H1 (cell line): ENCODE measurements at regions not wholly inside any gene's neighbourhood (a gene's known extent, or its start where the extent isn't known, plus 50 kb on each side); places are given as distances from the start of the nearest gene placed in this dataset.

Experiments
- CTCF ChIA-PET: fragments of 300-600 bp; sonication (Branson Sonifier 250); formaldehyde crosslinking; loops from one replicate; lab custom pipeline; 2021; ENCODE audit not compliant: partially characterized antibody; lab: Charles Lee
- POLR2A ChIA-PET: fragments of 300-600 bp; sonication (Branson Sonifier 250); formaldehyde crosslinking; loops from one replicate; lab custom pipeline; 2021; ENCODE audit warnings: inconsistent platforms; ENCODE audit not compliant: partially characterized antibody; lab: Charles Lee
- DNase-seq, 2 experiments: peaks; one replicate each; pipeline versions ENCODE4 v3.0.0 to v3.0.0-alpha.2; 2010 to 2022; ENCODE audit warnings: low spot score in 2 of 2, low read depth in 1 of 2, mixed read lengths in 1 of 2
- FAIRE-seq: peaks from 2 replicates; lab custom pipeline; 2011; peaks lifted over from hg19 to GRCh38; lab: Jason Lieb, UNC
- H2AFZ ChIP-seq: 2 replicates; pipeline ENCODE4 v1.8.1; 2012; ENCODE audit warnings: low read length, inconsistent platforms
- H2AK5ac ChIP-seq: 2 replicates; pipeline ENCODE4 v1.6.1; 2013; ENCODE audit warnings: low read depth, low read length
- H2BK120ac ChIP-seq: replicated peaks from 2 replicates; pipeline ENCODE3; 2013; ENCODE audit warnings: low read depth, low read length, inconsistent platforms
- H2BK12ac ChIP-seq: 2 replicates; pipeline ENCODE4 v1.6.1; 2013; ENCODE audit warnings: low read depth, low read length
- H2BK15ac ChIP-seq: 2 replicates; pipeline ENCODE4 v1.6.1; 2013; ENCODE audit warnings: low read length
- H2BK20ac ChIP-seq: 2 replicates; pipeline ENCODE4 v1.6.1; 2013; ENCODE audit warnings: low read length
- H2BK5ac ChIP-seq: 2 replicates; pipeline ENCODE4 v1.6.1; 2013; ENCODE audit warnings: low read depth, low read length
- H3K14ac ChIP-seq: 2 replicates; pipeline ENCODE4 v1.6.1; 2013; ENCODE audit warnings: inconsistent platforms; ENCODE audit not compliant: insufficient read length
- H3K18ac ChIP-seq: 2 replicates; pipeline ENCODE4 v1.6.1; 2013; ENCODE audit warnings: low read length; ENCODE audit errors: extremely low read depth
- H3K23ac ChIP-seq: 2 replicates; pipeline ENCODE4 v1.6.1; 2013; ENCODE audit warnings: inconsistent platforms; ENCODE audit not compliant: insufficient read length
- H3K23me2 ChIP-seq: 2 replicates; pipeline ENCODE4 v1.6.1; 2013; ENCODE audit warnings: low read depth, low read length
- H3K27ac ChIP-seq: 2 replicates; pipeline ENCODE4 v1.6.1; 2011; ENCODE audit warnings: low read depth, low read length, inconsistent platforms
- H3K27me3 ChIP-seq, 4 experiments: replicated peaks in 1 of 4; 1 replicate in 1 of 4; 2 replicates in 3 of 4; pipeline versions ENCODE4 v1.6.1 to v1.8.1; 2011 to 2013; ENCODE audit warnings: low read length in 3 of 4, mild to moderate bottlenecking in 3 of 4, inconsistent platforms in 2 of 4, mixed read lengths in 2 of 4, moderate library complexity in 1 of 4; ENCODE audit not compliant: control insufficient read depth in 3 of 4, insufficient read depth in 3 of 4; ENCODE audit errors: extremely low read depth in 1 of 4
- H3K36me3 ChIP-seq, 4 experiments: 2 replicates each; pipeline versions ENCODE4 v1.6.1 to v1.8.1; 2011 to 2013; ENCODE audit warnings: mild to moderate bottlenecking in 4 of 4, low read length in 3 of 4, moderate library complexity in 2 of 4, control low read depth in 1 of 4, inconsistent platforms in 1 of 4; ENCODE audit not compliant: insufficient read depth in 4 of 4, control insufficient read depth in 2 of 4
- H3K4ac ChIP-seq: replicated peaks from 2 replicates; pipeline ENCODE3; 2013; ENCODE audit warnings: low read length, low read depth, mixed read lengths, inconsistent platforms; ENCODE audit not compliant: insufficient read length
- H3K4me1 ChIP-seq, 4 experiments: replicated peaks in 1 of 4; 1 replicate in 1 of 4; 2 replicates in 3 of 4; pipeline versions ENCODE4 v1.6.1 to v1.8.1; 2011 to 2013; ENCODE audit warnings: low read length in 3 of 4, inconsistent platforms in 2 of 4, mixed read lengths in 1 of 4; ENCODE audit not compliant: insufficient read depth in 4 of 4, control insufficient read depth in 3 of 4
- H3K4me2 ChIP-seq, 2 experiments: 2 replicates each; pipeline versions ENCODE4 v1.6.1 to v1.8.1; 2011 to 2013; ENCODE audit warnings: low read depth in 2 of 2, low read length in 2 of 2, control low read depth in 1 of 2, inconsistent platforms in 1 of 2, mild to moderate bottlenecking in 1 of 2; ENCODE audit not compliant: insufficient read depth in 1 of 2
- H3K4me3 ChIP-seq, 4 experiments: fragments of 200-600, 300-600 bp in 1 of 4; sonication (generic), shearing (Covaris generic), sonication (Bioruptor Twin) in 1 of 4; 2 replicates each; pipeline versions ENCODE4 v1.5.1 to v1.8.1; 2011 to 2016; ENCODE audit warnings: low read length in 4 of 4, low read depth in 3 of 4, control low read depth in 2 of 4, inconsistent platforms in 2 of 4, mild to moderate bottlenecking in 2 of 4, mixed read lengths in 1 of 4, moderate library complexity in 1 of 4; ENCODE audit not compliant: insufficient read depth in 2 of 4; ENCODE audit errors: extremely low read depth in 1 of 4
- H3K56ac ChIP-seq: replicated peaks from 2 replicates; pipeline ENCODE3; 2013; ENCODE audit warnings: low read depth, mild to moderate bottlenecking, mixed read lengths, low read length, inconsistent platforms; ENCODE audit not compliant: insufficient read length
- H3K79me1 ChIP-seq: 2 replicates; pipeline ENCODE4 v1.6.1; 2013; ENCODE audit warnings: low read depth, low read length, control low read depth
- H3K79me2 ChIP-seq, 2 experiments: 2 replicates each; pipeline versions ENCODE4 v1.6.1 to v1.8.1; 2012 to 2013; ENCODE audit warnings: low read length in 2 of 2, mild to moderate bottlenecking in 2 of 2, inconsistent platforms in 1 of 2; ENCODE audit not compliant: insufficient read depth in 2 of 2, control insufficient read depth in 1 of 2
- H3K9ac ChIP-seq, 4 experiments: replicated peaks in 1 of 4; 1 replicate in 1 of 4; 2 replicates in 3 of 4; pipeline versions ENCODE4 v1.6.1 to v1.8.1; 2011 to 2013; ENCODE audit warnings: low read depth in 3 of 4, low read length in 3 of 4, control low read depth in 2 of 4, mild to moderate bottlenecking in 2 of 4, moderate library complexity in 2 of 4, inconsistent platforms in 1 of 4; ENCODE audit errors: extremely low read depth in 1 of 4
- H3K9me3 ChIP-seq, 2 experiments: 2 replicates each; pipeline versions ENCODE4 v1.6.1 to v1.8.1; 2012 to 2013; ENCODE audit warnings: mild to moderate bottlenecking in 2 of 2, moderate library complexity in 2 of 2, control low read depth in 1 of 2, inconsistent platforms in 1 of 2, low read depth in 1 of 2, low read length in 1 of 2, mixed read lengths in 1 of 2; ENCODE audit not compliant: insufficient read depth in 2 of 2
- H4K20me1 ChIP-seq, 2 experiments: replicated peaks in 1 of 2; 2 replicates each; pipeline versions ENCODE3 to v1.8.1; 2011 to 2013; ENCODE audit warnings: inconsistent platforms in 2 of 2, low read length in 2 of 2, mild to moderate bottlenecking in 1 of 2; ENCODE audit not compliant: insufficient read depth in 2 of 2, control insufficient read depth in 1 of 2
- H4K5ac ChIP-seq: 2 replicates; pipeline ENCODE4 v1.6.1; 2013; ENCODE audit warnings: low read length, low read depth, mixed read lengths, inconsistent platforms; ENCODE audit not compliant: insufficient read length
- H4K8ac ChIP-seq: 2 replicates; pipeline ENCODE4 v1.8.0; 2013; ENCODE audit warnings: mild to moderate bottlenecking, moderate library complexity, low read length, inconsistent platforms; ENCODE audit not compliant: insufficient read depth; ENCODE audit errors: extremely low read depth
- H4K91ac ChIP-seq: replicated peaks from 2 replicates; pipeline ENCODE3; 2013; ENCODE audit warnings: low read length, mixed read lengths, inconsistent platforms; ENCODE audit not compliant: insufficient read length
- CHD1 ChIP-seq: IDR thresholded peaks from 2 replicates; pipeline ENCODE4 v1.6.1; 2012; ENCODE audit warnings: low read depth, low read length, improper control_type of control experiment
- EGR1 ChIP-seq: IDR thresholded peaks from 2 replicates; pipeline ENCODE4 v1.6.1; 2011; ENCODE audit warnings: low read depth, low read length, borderline replicate concordance
- whole genome bisulfite sequencing, 2 experiments: shearing (Covaris generic) in 1 of 2; methylation state at CpG; one replicate each; pipeline versions ENCODE4 v1.1.6 to v1.1.7; 2013 to 2015; ENCODE audit warnings: low lambda C conversion rate in 2 of 2, mixed read lengths in 2 of 2, inconsistent platforms in 1 of 2, low coverage in 1 of 2, missing lambda C conversion rate in 1 of 2; ENCODE audit not compliant: insufficient replicate concordance in 2 of 2, insufficient coverage in 1 of 2, insufficient read length in 1 of 2; ENCODE audit errors: extremely low coverage in 1 of 2, missing lambda C conversion rate in 1 of 2; 5-methylcytosine and 5-hydroxymethylcytosine counted together

- Histone ChIP-seq H2BK120ac (no peak overlapping the region), H3K14ac (no peak overlapping the region), H3K18ac (no peak overlapping the region; the same call in 1 of the 2 replicates), H3K23ac (no peak overlapping the region), H2AFZ (no peak overlapping the region), H2AK5ac (no peak overlapping the region), H3K79me1 (no peaks in the 10 kb centered on the region), H3K9ac (peak overlapping the region in 1 of 4 experiments; percentile 28; a peak in 1 of 7 replicates), H3K4me2 (peak overlapping the region; percentile 89 to 97), H3K79me2 (no peaks in the 10 kb centered on the region), H2BK5ac (no peak overlapping the region), H3K4ac (no peak overlapping the region), H3K36me3 (no peaks in the 10 kb centered on the region), H2BK15ac (no peak overlapping the region), H3K9me3 (no peaks in the 10 kb centered on the region), H3K4me3 (peak overlapping the region; percentile 45 to 64 (median 50); a peak in 7 of 8 replicates), H3K27ac (no peak overlapping the region), H3K27me3 (peaks cover 0 to 16% (median 9%) of the 10 kb centered on the region in 4 experiments; a peak in 5 of 7 replicates), H3K56ac (no peak overlapping the region), H2BK20ac (no peak overlapping the region), H4K8ac (no peak overlapping the region), H4K5ac (no peak overlapping the region), H3K4me1 (peaks cover 0 to 9% (median 3%) of the 10 kb centered on the region in 4 experiments; a peak in 6 of 7 replicates), H4K20me1 (no peaks in the 10 kb centered on the region), H3K23me2 (peaks cover 6% of the 10 kb centered on the region; the same call in 1 of the 2 replicates), H4K91ac (no peak overlapping the region), H2BK12ac (no peak overlapping the region)
- FAIRE-seq (no peak), DNase-seq (peak in 1 of 2 experiments; percentile 70)
- 38% methylated on average over 23 of the region's 23 CpGs; no CpG with 5 or more reads in 1 of the 2 experiments for WGBS, 2 experiments
- ChIA-PET CTCF (interaction anchor here (0.5 to 1.2 kb wide), 2 partner anchors 12 to 1196 kb away, joined by 3 read pairs; no protein-coding TSS in a partner anchor), POLR2A (interaction anchor here (0.7 kb wide), 1 partner anchor 1271 kb away, joined by 3 read pairs; the partner anchor contains the start of gene UGP2)
- TF ChIP-seq CHD1 (no peak), EGR1 (peak; percentile 28; the same call in 1 of the 2 replicates)
These were observed 64.2 kb upstream of the TMEM17 start for GRCh38 chr2:62569907-62570841.
